ENCODE measurements at regions not wholly inside any gene's neighbourhood (a gene's known extent, or its start where the extent isn't known, plus 50 kb on each side); places are given as distances from the start of the nearest gene placed in this dataset.

DNA sequence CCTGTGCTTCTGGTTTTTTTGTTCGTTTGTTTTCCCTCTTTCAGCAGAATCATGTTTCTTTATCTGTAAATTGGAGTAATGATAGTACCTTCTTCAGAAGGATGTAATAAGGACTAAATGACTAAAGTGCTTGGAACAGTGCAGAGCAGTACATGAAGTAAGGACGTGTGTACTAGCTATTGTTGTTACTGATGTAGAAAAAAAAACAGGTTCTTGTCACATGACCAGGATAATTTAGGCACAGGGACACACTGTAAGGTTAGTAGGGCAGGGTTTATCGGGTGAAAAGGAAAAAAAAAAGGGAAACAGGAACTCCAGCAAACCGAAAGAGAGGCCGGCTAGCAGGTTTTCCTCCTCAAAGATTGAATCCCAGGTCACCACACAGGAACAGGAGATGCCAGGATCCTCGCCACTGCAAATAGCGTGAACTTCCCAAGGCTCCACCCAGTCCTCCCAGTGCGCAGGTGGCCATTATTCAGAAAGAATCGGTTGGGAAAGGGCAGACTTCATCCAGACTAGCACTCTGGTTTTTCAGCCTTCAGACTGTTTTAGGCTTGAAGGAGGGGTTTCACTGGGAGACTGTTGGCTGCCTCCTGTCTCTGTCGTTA is 63.8 kb upstream of the PRRC2C start:
- no peak overlapping the region for H3K4me3 ChIP-seq
- H3K9me3 ChIP-seq = no peaks in the 10 kb centered on the region
- TF ChIP-seq, protein P1, sequence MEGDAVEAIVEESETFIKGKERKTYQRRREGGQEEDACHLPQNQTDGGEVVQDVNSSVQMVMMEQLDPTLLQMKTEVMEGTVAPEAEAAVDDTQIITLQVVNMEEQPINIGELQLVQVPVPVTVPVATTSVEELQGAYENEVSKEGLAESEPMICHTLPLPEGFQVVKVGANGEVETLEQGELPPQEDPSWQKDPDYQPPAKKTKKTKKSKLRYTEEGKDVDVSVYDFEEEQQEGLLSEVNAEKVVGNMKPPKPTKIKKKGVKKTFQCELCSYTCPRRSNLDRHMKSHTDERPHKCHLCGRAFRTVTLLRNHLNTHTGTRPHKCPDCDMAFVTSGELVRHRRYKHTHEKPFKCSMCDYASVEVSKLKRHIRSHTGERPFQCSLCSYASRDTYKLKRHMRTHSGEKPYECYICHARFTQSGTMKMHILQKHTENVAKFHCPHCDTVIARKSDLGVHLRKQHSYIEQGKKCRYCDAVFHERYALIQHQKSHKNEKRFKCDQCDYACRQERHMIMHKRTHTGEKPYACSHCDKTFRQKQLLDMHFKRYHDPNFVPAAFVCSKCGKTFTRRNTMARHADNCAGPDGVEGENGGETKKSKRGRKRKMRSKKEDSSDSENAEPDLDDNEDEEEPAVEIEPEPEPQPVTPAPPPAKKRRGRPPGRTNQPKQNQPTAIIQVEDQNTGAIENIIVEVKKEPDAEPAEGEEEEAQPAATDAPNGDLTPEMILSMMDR (IDR thresholded peaks at IDR 0.05) = no peak
- H3K27me3 ChIP-seq = no peaks in the 10 kb centered on the region
- H3K27ac ChIP-seq = no peak overlapping the region
- H3K4me1 ChIP-seq = no peaks in the 10 kb centered on the region
- H3K36me3 ChIP-seq = no peaks in the 10 kb centered on the region
- no peak for DNase-seq (ENCODE audit: low spot score in 2 of 2)
- intact Hi-C loops (cut with DNase I) = no loop called here

DNA sequence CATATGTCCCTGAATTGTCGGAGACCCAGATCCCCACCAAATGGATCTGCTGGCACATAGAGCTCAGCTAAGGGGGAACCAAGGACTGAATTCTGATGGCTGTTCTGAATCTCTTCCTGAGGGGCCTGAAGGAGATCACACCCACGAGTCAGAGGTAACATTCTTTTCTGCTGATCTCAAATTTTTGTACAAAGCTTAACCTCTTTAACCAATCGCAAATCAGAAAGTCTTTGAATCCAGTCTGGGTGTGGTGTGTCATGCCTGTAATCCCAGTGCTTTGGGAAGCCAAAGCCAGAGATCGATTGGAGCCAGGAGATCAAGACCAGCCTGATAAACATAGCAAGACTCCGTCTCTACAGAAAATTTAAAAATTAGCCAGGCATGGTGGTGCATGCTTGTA is 62.8 kb upstream of the PRRC2C start:
- DNase-seq (ENCODE audit: low spot score in 2 of 2) = no peak
- intact Hi-C loops (cut with DNase I) = no loop called here
- H3K9me3 ChIP-seq = no peaks in the 10 kb centered on the region

DNA sequence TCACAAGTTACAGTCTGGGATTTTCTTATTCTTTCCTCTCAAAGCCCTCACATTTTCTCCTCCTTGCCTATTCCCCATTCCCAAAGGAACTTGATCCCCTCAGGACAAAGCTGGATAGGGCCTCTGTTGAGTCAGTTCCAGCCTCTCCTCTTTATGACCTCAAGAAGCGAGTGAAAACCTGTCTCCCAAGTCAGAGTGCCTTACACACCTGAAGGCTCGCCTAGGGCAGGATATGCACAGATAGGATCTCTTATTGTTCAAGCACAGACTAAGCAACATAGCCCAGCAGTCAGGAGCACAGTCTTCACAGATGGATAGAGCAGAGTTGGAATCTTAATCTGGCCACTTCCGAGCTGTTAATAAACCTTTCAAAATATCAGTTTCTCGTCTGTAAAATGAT is 60.8 kb upstream of the PRRC2C start:
- Histone ChIP-seq H3K27me3 (no peaks in the 10 kb centered on the region), H3K4me3 (no peak overlapping the region), H3K9me3 (no peaks in the 10 kb centered on the region), H3K4me1 (no peaks in the 10 kb centered on the region), H3K27ac (no peak overlapping the region), H3K36me3 (no peaks in the 10 kb centered on the region)
- intact Hi-C loops (cut with DNase I) = no loop called here
- no peak for DNase-seq (ENCODE audit: low spot score in 2 of 2)
- TF ChIP-seq, protein P1 (IDR thresholded peaks at IDR 0.05) = no peak

More for the DNA sequence above, 62.8 kb upstream of the PRRC2C start:
- H3K27ac ChIP-seq = no peak overlapping the region
- no peaks in the 10 kb centered on the region for H3K36me3 ChIP-seq
- no peak overlapping the region for H3K4me3 ChIP-seq
- H3K27me3 ChIP-seq = no peaks in the 10 kb centered on the region
- TF ChIP-seq, protein P1 (IDR thresholded peaks at IDR 0.05) = no peak
- H3K4me1 ChIP-seq = no peaks in the 10 kb centered on the region

DNA sequence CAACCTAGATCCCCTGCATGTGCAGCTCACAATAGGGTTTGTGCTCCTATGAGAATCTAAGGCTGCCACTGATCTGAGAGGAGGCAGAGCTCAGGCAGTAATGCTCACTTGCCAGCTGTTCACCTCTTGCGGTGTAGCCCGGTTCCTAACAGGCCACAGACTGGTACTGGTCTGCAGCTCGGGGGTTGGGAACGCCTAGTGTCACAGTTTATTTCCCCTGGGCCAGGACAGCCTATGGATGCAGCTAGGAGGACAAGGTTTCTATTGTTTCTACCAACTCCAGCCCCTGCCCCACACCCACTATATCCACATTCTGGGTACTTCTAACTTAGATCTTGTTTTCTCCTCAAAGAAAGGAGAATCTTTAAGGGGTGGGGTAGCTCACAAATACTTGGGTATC is 58.7 kb upstream of the PRRC2C start:
- intact Hi-C loops (cut with DNase I) = no loop called here
- Histone ChIP-seq H3K4me1 (no peaks in the 10 kb centered on the region), H3K27ac (no peak overlapping the region), H3K27me3 (no peaks in the 10 kb centered on the region), H3K36me3 (no peaks in the 10 kb centered on the region), H3K9me3 (no peaks in the 10 kb centered on the region), H3K4me3 (no peak overlapping the region)
- TF ChIP-seq, protein P1 (IDR thresholded peaks at IDR 0.05) = no peak
- DNase-seq (ENCODE audit: low spot score in 2 of 2) = no peak

DNA sequence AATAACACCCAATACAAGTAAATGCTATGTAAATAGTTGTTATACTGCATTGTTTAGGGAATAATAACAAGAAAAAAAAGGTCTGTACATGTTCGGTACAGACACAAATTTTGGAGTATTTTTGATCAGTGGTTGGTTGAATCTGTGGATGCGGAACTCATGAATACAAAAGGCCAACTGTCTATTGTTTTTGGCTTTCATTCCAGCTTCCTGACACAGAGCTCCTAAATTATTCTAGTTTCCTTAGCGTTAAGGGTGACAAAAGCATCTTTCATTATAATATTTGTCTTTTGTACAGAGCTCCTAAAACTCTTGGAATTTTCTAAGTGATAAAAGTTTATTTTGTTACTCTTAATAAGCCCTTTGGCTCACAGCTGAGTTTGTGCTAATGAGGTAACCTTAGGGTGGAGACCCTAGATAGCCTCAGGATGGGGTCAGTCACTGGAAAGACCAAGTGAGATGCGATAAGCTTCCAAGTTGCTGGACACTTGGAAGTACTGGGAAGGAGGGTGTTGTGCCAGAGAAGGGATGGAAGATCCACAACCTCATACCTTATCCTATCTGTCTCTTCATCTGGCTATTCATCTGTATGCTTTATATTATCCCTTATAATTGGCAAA is 57.4 kb upstream of the PRRC2C start:
- Histone ChIP-seq H3K4me1 (no peaks in the 10 kb centered on the region), H3K9me3 (no peaks in the 10 kb centered on the region), H3K27me3 (no peaks in the 10 kb centered on the region), H3K36me3 (no peaks in the 10 kb centered on the region), H3K27ac (no peak overlapping the region), H3K4me3 (no peak overlapping the region)
- intact Hi-C loops (cut with DNase I) = no loop called here
- no peak for DNase-seq (ENCODE audit: low spot score in 2 of 2)
- TF ChIP-seq, protein P1 (IDR thresholded peaks at IDR 0.05) = no peak
